ENCODE measurements at regions not wholly inside any gene's neighbourhood (a gene's known extent, or its start where the extent isn't known, plus 50 kb on each side); places are given as distances from the start of the nearest gene placed in this dataset.
"Not testable (repeated sequence)": the region's sequence is repeated elsewhere in the genome, so short reads cannot be mapped to it uniquely, and the experiment has no call there.

- not testable (repeated sequence) for DNase-seq (ENCODE audit: low spot score)
These were observed 50.3 kb upstream of the AGTPBP1 start for GRCh38 chr9:85792057-85792456.

DNA sequence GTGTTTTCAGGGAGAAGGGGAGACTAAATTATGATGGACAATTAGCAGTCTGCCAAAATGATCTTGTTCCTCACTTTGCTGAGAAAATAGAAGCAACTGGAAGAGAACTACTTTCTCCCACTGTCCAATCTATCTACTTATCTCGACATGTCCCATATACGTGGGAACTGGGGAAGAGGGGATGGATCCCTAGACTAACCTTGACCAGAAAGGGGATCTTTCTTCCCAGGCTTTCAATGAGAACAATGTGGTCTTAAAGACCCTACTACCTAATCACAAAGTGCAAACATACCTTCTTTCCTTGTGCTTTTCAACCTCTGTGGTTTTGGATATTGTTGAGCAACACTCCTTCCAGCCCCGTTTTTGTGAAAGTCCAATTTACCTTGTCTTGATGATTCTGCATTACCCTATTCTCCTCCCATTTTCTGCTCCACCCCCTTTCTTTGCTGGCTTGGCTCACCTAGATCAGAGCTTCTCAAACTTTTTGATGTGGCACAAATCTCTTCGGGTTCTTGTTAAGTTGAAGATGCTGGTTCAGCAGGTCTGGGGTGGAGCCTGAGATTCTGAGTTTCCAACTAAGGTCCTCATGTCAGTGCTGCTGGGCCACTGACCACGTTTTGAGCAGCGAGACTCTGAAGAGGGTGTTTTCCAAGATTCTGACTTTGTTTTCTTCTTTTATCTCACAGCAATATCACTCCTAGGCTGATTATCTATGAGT, 61.4 kb upstream of the AGTPBP1 start:
- DNase-seq (ENCODE audit: low spot score), result not testable (repeated sequence)

DNA sequence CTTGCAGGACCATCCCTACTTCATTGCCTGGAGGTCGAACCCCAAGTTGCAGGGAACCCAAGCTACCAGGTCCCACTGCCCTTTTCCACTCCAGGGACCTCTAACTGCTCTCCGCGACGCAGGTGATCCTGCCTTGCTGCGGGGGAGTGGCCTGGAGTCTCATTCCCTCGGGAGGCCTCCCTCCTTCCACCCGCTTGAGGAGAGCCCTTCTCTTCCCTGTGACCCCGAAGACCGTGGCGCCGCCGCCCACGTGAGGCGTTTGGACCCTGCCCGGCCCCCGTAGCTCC, 63.0 kb upstream of the AGTPBP1 start:
- not testable (repeated sequence) for DNase-seq (ENCODE audit: low spot score)

DNA sequence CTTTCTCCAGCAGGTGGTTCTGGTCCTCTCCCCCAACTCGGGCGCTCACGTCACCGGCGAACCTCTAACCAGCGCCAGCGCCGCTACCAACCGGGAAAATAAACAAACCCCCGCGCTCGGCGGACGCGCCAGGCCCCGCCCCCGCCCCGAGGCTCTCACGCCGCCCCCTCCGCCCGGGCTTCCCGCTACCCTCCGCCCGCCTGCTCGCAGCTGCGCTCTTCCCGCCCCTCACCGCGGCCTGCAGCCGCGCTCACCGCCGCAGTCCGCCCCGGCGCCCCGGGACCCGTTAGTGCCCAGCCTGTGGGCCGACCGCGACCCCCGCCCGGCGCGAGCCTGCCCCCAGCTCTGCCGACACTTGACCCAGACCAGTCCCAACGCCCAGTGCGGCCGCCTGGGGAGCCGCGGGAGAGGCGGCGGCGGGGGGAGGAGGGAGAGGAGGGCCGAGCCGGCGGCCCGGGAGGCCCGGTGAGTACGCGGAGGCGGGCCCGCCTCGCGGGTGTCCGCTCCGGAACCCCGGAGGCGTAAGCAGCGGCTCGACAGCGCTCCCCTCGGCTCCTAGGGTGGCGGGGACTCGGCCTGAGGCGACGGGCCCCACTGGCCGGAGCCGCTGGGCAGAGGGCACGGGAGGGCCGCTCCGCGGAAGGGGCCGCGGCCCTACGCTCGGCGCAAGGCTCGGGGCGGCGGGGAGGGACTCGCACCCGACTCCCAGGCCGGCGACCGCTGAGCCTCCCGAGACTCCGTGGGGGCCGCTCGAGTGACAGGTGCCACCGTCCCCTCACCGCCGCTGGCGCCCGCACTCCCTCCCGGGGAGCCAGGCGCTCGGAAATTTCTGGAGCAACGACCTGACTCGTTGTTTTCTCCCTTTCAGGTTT, 63.6 kb upstream of the AGTPBP1 start:
- peak; percentile 70 for DNase-seq (ENCODE audit: low spot score)

- DNase-seq (ENCODE audit: low spot score), result not testable (repeated sequence)
These were observed 66.6 kb upstream of the AGTPBP1 start for GRCh38 chr9:85808329-85808728.

- DNase-seq (ENCODE audit: low spot score), result not testable (repeated sequence)
These were observed 71.6 kb upstream of the AGTPBP1 start for GRCh38 chr9:85813388-85813787.

GRCh38 chr9:85814800-85815199, 73.0 kb upstream of the AGTPBP1 start:
- DNase-seq (ENCODE audit: low spot score), result not testable (repeated sequence)

GRCh38 chr9:85818971-85819370, 77.2 kb upstream of the AGTPBP1 start:
- peak; percentile 54 for DNase-seq (ENCODE audit: low spot score)

- DNase-seq (ENCODE audit: low spot score), result not testable (repeated sequence)
These were observed 78.8 kb upstream of the AGTPBP1 start for GRCh38 chr9:85820598-85820997.

DNA sequence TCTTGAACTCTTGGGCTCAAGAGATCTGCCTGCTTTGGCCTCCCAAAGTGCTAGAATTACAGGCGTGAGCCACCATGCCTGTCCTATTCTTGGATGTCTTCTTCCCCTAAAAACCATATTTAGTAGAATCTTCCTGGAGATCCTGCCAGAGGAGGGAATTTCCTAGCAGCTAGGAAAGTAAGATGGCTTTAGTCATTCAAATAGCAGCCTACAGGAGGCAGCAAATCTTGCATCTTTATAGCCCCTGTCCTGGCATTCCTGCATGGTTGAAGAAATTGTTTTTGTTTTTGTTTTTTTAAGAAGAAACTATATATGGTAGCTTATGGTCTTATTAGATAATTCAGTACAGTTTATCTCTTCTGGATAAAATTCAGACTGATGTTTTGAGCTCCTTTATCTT, 83.2 kb upstream of the AGTPBP1 start:
- DNase-seq (ENCODE audit: low spot score), result not testable (repeated sequence)

GRCh38 chr9:85834591-85834990, 92.8 kb upstream of the AGTPBP1 start:
- not testable (repeated sequence) for DNase-seq (ENCODE audit: low spot score)

GRCh38 chr9:85843949-85844348, 97.0 kb upstream of the NAA35 start:
- not testable (repeated sequence) for DNase-seq (ENCODE audit: low spot score)

DNA sequence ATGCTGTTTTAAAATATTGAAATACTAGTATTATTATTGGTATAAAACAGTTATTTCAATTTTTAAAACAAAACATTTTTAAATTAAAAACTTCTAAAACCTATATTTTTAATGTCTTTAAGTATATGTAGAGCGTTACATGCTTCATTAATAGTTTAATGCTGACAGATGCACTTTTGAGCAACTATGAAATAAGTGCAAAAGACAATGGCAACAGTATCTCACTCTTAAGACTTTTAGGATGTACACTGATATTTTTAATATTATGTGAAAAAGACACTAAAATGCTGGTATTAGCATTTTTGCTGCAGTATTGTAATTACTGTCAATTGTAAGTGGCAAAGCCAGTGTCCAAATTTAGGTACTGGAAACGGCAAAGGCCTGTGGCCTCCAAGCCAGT, 93.2 kb upstream of the NAA35 start:
- DNase-seq (ENCODE audit: low spot score), result not testable (repeated sequence)

GRCh38 chr9:85858056-85858750, 82.7 kb upstream of the NAA35 start:
- peak; percentile 85 for DNase-seq (ENCODE audit: low spot score)

DNA sequence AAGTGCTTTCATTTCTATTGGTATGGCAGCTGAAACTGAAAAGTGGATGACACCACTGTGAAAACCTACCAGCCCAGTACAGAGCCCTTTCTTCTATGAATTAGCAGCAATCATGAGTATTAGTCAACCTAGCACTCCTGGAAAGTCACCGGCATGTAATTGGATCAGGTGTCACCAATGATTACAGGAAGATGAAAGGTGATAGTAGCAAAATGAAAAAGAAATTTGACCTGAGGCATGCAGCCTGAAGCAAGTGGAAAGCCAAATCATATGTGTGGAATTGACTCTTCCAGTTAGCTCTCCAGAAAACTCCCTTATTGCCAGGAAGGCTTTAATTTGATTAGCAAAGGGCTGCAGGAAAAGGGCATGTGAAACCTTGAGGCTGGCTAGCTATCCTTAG, 81.2 kb upstream of the NAA35 start:
- DNase-seq (ENCODE audit: low spot score), result peak; percentile 10

GRCh38 chr9:85861882-85862281, 79.1 kb upstream of the NAA35 start:
- not testable (repeated sequence) for DNase-seq (ENCODE audit: low spot score)

GRCh38 chr9:85863875-85864274, 77.1 kb upstream of the NAA35 start:
- DNase-seq (ENCODE audit: low spot score), result no peak

GRCh38 chr9:85871008-85871407, 69.9 kb upstream of the NAA35 start:
- no peak for DNase-seq (ENCODE audit: low spot score)

GRCh38 chr9:85871683-85872082, 69.3 kb upstream of the NAA35 start:
- not testable (repeated sequence) for DNase-seq (ENCODE audit: low spot score)

DNA sequence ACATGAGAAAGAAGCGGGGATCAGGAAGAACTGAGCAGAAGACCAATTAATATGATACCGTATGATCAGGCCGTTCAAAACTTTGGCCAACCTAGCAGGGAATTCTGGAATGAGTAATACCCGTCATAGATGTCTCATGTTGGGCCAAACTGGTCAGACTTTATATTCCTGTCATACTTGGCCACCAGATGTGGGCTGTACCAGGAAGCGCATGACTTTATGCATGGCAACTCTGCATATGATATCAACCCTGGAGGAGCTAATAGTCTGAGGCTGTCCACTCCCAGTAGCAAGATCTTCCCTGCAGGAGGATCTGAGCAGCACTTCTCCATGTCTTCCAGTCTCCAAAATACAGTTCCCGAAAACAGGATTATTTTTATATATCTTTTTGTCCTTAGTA, 68.5 kb upstream of the NAA35 start:
- DNase-seq (ENCODE audit: low spot score), result no peak

- DNase-seq (ENCODE audit: low spot score), result no peak
These were observed 64.3 kb upstream of the NAA35 start for GRCh38 chr9:85876628-85877027.

DNA sequence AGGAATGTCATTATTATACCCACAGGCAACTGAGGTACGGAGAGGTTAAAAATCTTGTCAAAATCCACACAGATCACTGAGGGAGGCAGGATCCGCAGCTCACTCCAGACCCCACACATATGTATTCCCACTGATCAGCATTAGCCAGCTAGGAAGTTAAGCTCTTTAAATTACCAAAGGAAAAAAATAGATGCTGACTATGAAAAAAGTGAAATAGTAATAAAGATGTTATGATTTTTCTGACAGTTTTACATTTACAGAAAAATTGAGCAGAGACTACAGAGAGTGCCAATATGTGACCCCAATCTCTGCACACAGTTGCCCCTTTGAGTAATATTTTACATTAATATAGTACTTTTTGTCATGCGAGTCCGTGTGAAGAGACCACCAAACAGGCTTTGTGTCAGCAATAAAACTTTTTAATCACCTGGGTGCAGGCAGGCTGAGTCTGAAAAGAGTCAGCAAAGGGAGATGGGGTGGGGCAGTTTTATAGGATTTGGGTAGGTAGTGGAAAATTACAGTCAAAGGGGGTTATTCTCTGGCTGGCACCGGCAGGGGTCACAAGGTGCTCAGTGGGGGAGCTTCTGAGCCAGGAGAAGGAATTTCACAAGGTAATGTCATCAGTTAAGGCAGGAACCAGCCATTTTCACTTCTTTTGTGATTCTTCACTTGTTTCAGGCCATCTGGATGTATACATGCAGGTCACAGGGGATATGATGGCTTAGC, 61.9 kb upstream of the NAA35 start:
- DNase-seq (ENCODE audit: low spot score), result not testable (repeated sequence)
